Thoracic aorta (tissue), 2 donors: ENCODE measurements at regions not wholly inside any gene's neighbourhood (a gene's known extent, or its start where the extent isn't known, plus 50 kb on each side); places are given as distances from the start of the nearest gene placed in this dataset.
"Not testable (repeated sequence)": the region's sequence is repeated elsewhere in the genome, so short reads cannot be mapped to it uniquely, and the experiment has no call there.

Source experiments
- ATAC-seq: fragments of 150-250 bp; one replicate; pipeline ENCODE4 v1.8.0; 2017; ENCODE audit warnings: low read depth; ENCODE audit not compliant: insufficient number of reproducible peaks, low FRiP score
- DNase-seq: peaks from one replicate; pipeline ENCODE4 v3.0.0-alpha.2; 2020; ENCODE audit warnings: low spot score
- H3K27ac ChIP-seq, 2 donors: fragments of 200-600 bp; sonication (generic); 1 replicate in 1 of 2; 2 replicates in 1 of 2; pipeline ENCODE4 v1.5.1; 2016; ENCODE audit warnings: mild to moderate bottlenecking in 2 of 2, moderate library complexity in 2 of 2
- H3K27me3 ChIP-seq: fragments of 200-600 bp; sonication (generic); replicated peaks from 2 replicates; pipeline ENCODE4 v1.6.0; 2016; ENCODE audit warnings: mild to moderate bottlenecking; ENCODE audit not compliant: insufficient read depth
- H3K36me3 ChIP-seq: fragments of 200-600 bp; sonication (generic); one replicate; pipeline ENCODE4 v1.5.1; 2016
- H3K4me1 ChIP-seq, 2 donors: fragments of 200-600 bp; sonication (generic); 1 replicate in 1 of 2; 2 replicates in 1 of 2; pipeline versions ENCODE4 v1.5.1 to v1.6.0; 2016; ENCODE audit warnings: low read depth in 2 of 2, mild to moderate bottlenecking in 1 of 2; ENCODE audit not compliant: control insufficient read depth in 1 of 2
- H3K4me3 ChIP-seq: fragments of 200-600 bp; sonication (generic); 2 replicates; pipeline ENCODE4 v1.5.1; 2016; ENCODE audit warnings: mild to moderate bottlenecking
- H3K9me3 ChIP-seq: fragments of 200-600 bp; sonication (generic); 2 replicates; pipeline ENCODE4 v1.5.1; 2016
- CTCF ChIP-seq: fragments of 200-600 bp; sonication (generic); IDR thresholded peaks from one replicate; pipeline ENCODE4 v1.5.1; 2019; ENCODE audit warnings: antibody characterized with exemption

GRCh38 chr13:55577847-55578210 lies 1562.9 kb upstream of the PRR20A start:
- Histone ChIP-seq H3K9me3 (no peaks in the 10 kb centered on the region), H3K36me3 (no peaks in the 10 kb centered on the region), H3K27me3 (no peaks in the 10 kb centered on the region), H3K4me3 (no peak overlapping the region), H3K27ac (no peak overlapping the region), H3K4me1 (no peaks in the 10 kb centered on the region)
- DNase-seq (no peak), ATAC-seq (no peak)
- no peak for TF ChIP-seq CTCF

GRCh38 chr13:55582294-55582693 lies 1558.4 kb upstream of the PRR20A start:
- DNase-seq, H3K27ac ChIP-seq, H3K9me3 ChIP-seq, H3K4me1 ChIP-seq, H3K4me3 ChIP-seq, ATAC-seq, H3K27me3 ChIP-seq, H3K36me3 ChIP-seq: not testable (repeated sequence)

DNA sequence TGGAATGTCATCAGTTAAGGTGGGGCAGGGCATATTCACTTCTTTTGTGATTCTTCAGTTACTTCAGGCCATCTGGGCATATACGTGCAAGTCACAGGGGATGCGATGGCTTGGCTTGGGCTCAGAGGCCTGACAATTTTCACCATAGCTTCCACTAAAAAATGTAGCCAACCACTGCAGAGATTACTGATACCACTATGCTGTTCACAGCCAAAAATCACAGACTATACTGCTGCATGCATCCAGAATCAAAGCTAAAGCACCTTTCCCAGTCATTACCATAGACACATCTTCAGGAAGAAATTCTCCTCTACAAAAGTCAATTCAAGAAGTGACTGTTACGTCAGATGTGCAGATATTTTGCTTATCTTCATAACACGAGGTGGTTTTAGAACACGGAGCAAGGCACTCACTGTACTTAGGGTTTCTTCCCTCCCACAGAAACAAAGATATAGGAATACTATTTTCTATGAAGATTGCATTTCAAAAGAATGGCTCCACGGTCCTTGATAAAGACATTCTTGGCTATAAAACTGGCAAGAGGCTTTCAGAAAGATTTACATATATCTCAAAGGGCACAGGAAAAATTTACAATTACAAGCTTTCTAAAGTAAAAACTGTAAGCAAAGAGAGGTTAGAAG lies 1556.6 kb upstream of the PRR20A start:
- DNase-seq (no peak), ATAC-seq (no peak)
- no peak overlapping the region for H3K4me3 ChIP-seq
- no peaks in the 10 kb centered on the region for H3K4me1 ChIP-seq
- H3K9me3 ChIP-seq = no peaks in the 10 kb centered on the region
- no peaks in the 10 kb centered on the region for H3K27me3 ChIP-seq
- H3K36me3 ChIP-seq = no peaks in the 10 kb centered on the region
- no peak overlapping the region for H3K27ac ChIP-seq
- TF ChIP-seq CTCF = no peak

DNA sequence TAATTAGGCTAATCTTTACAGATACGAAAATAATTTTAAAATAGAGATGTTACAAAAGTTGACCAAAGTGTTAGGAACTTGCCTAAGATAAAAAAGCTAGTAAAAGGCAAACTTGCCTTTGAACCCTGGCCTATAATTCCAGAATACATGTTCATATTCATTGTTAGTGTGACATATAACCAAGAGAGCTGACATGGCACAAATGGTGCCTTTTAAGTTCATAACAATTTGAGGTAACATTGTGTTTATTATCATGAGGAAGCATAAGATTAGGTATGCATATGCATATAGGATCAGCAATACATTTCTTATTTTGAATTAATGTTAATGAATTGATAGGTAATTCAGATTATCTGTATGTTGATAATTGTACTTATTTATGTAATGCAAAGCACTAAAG lies 1537.9 kb upstream of the PRR20A start:
- DNase-seq = no peak
- no peak overlapping the region for H3K4me3 ChIP-seq

DNA sequence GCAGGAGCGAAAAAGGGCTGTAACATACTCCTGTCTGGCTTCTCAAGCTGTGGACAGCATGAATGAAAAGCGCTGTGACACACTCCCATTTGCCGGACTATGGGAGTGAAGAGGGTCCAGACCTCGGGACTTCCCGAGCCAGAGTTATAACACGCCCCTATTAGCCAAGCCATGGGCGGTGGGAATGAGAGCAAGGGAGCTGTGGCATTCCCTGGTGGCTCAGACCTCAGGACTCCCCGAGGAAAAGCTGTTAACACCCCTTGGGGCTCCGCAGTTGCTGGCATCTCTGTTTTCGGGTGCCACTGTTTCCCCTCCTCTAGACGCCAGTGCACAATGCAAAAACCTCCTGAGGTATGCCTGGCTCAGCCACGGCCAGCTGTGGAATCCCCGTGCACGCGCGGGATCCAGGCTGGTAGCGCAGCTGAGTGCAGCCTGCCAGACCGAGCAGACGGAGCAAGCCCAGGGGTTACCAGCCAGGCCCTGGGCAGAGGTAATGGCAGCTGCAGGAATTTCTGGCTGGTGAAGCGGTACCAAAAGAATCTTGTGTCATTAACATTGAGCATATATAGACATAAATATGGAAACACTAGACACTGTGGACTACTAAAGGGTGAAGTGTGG lies 1534.6 kb upstream of the PRR20A start:
- Histone ChIP-seq H3K9me3 (no peaks in the 10 kb centered on the region), H3K27ac (no peak overlapping the region), H3K27me3 (no peaks in the 10 kb centered on the region), H3K36me3 (no peaks in the 10 kb centered on the region), H3K4me1 (no peaks in the 10 kb centered on the region), H3K4me3 (no peak overlapping the region)
- no peak for TF ChIP-seq CTCF
- no peak for ATAC-seq
- DNase-seq = no peak

More for the DNA sequence above, 1537.9 kb upstream of the PRR20A start:
- Histone ChIP-seq H3K27ac (no peak overlapping the region), H3K27me3 (no peaks in the 10 kb centered on the region), H3K9me3 (no peaks in the 10 kb centered on the region), H3K4me1 (no peaks in the 10 kb centered on the region), H3K36me3 (no peaks in the 10 kb centered on the region)
- TF ChIP-seq CTCF = no peak
- ATAC-seq = no peak
